A549 (cell line): ENCODE measurements at regions not wholly inside any gene's neighbourhood (a gene's known extent, or its start where the extent isn't known, plus 50 kb on each side); places are given as distances from the start of the nearest gene placed in this dataset.

Source experiments
- CTCF ChIP-seq: fragments of >200 bp; sonication (Bioruptor Twin); formaldehyde crosslinking; IDR thresholded peaks from 3 replicates; pipeline ENCODE4 v1.5.1; 2016
- HDAC2 ChIP-seq: fragments of 200-600 bp; sonication (generic); IDR thresholded peaks from 2 replicates; pipeline ENCODE4 v1.6.1; 2016
- MAFK ChIP-seq: fragments of 450-650 bp; IDR thresholded peaks from 2 replicates; pipeline ENCODE4 v1.6.1; 2014; ENCODE audit not compliant: partially characterized antibody
- MAX ChIP-seq: IDR thresholded peaks from 2 replicates; pipeline ENCODE4 v1.6.1; 2012
- MYC ChIP-seq: IDR thresholded peaks from 2 replicates; pipeline ENCODE4 v1.6.1; 2012; ENCODE audit warnings: mild to moderate bottlenecking, inconsistent platforms, low read length, improper control_type of control experiment, borderline replicate concordance
- PHF8 ChIP-seq: fragments of 200-600 bp; sonication (generic); IDR thresholded peaks from 2 replicates; pipeline ENCODE4 v1.6.1; 2016; ENCODE audit warnings: low read depth, mild to moderate bottlenecking, antibody characterized with exemption, moderate library complexity, borderline replicate concordance
- POLR2A ChIP-seq: IDR thresholded peaks from 2 replicates; pipeline ENCODE4 v1.6.1; 2012; ENCODE audit warnings: mild to moderate bottlenecking, low read length
- RAD21 ChIP-seq, 2 experiments: fragments of >200 bp in 1 of 2; sonication (Bioruptor Twin) in 1 of 2; formaldehyde crosslinking in 1 of 2; IDR thresholded peaks in 1 of 2; conservative IDR thresholded peaks in 1 of 2; 2 replicates in 1 of 2; 3 replicates in 1 of 2; pipeline ENCODE4 v1.6.1; 2012 to 2018; ENCODE audit warnings: inconsistent platforms in 1 of 2
- REST ChIP-seq: fragments of 200-600 bp; sonication (generic); IDR thresholded peaks from 2 replicates; pipeline ENCODE4 v1.6.1; 2016; ENCODE audit warnings: antibody characterized with exemption, mild to moderate bottlenecking, moderate library complexity
- SMC3 ChIP-seq: fragments of >200 bp; sonication (Bioruptor Twin); formaldehyde crosslinking; IDR thresholded peaks from 3 replicates; pipeline ENCODE4 v1.6.1; 2018; ENCODE audit warnings: inconsistent platforms
- TP53 ChIP-seq: fragments of 250-450 bp; sonication (Bioruptor Pico); IDR thresholded peaks from 2 replicates; pipeline ENCODE4 v1.5.0; 2021; ENCODE audit warnings: mild to moderate bottlenecking, moderate library complexity
- ZFP36 ChIP-seq: fragments of 450-650 bp; IDR thresholded peaks from 2 replicates; pipeline ENCODE4 v1.6.1; 2014; ENCODE audit warnings: borderline replicate concordance; ENCODE audit not compliant: partially characterized antibody

- TF ChIP-seq POLR2A (no peak), CTCF (no peak), HDAC2 (no peak), ZFP36 (no peak), MAX (no peak), TP53 (CRISPR knock-in tag) (no peak), PHF8 (no peak), MYC (no peak), SMC3 (no peak), REST (no peak), RAD21 (conservative IDR thresholded peaks at IDR 0.05 in 1 of 2, IDR thresholded peaks at IDR 0.05 in 1 of 2) (no peak), MAFK (no peak)
Observed at GRCh38 chr4:71093745-71094144, 100.3 kb downstream of the DCK start.
